ENCODE measurements at regions not wholly inside any gene's neighbourhood (a gene's known extent, or its start where the extent isn't known, plus 50 kb on each side); places are given as distances from the start of the nearest gene placed in this dataset.

- TF ChIP-seq, protein P1, sequence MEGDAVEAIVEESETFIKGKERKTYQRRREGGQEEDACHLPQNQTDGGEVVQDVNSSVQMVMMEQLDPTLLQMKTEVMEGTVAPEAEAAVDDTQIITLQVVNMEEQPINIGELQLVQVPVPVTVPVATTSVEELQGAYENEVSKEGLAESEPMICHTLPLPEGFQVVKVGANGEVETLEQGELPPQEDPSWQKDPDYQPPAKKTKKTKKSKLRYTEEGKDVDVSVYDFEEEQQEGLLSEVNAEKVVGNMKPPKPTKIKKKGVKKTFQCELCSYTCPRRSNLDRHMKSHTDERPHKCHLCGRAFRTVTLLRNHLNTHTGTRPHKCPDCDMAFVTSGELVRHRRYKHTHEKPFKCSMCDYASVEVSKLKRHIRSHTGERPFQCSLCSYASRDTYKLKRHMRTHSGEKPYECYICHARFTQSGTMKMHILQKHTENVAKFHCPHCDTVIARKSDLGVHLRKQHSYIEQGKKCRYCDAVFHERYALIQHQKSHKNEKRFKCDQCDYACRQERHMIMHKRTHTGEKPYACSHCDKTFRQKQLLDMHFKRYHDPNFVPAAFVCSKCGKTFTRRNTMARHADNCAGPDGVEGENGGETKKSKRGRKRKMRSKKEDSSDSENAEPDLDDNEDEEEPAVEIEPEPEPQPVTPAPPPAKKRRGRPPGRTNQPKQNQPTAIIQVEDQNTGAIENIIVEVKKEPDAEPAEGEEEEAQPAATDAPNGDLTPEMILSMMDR (IDR thresholded peaks at IDR 0.05; ENCODE audit: insufficient read depth, low read length, poor library complexity, severe bottlenecking): no peak
- no peak for TF ChIP-seq EZH2phosphoT487 (conservative IDR thresholded peaks at IDR 0.05; ENCODE audit: low read length)
These were observed 168.3 kb upstream of the GBE1 start for GRCh38 chr3:81929697-81930096.

Measured in SU-DHL-6 (cell line).